ENCODE measurements at regions not wholly inside any gene's neighbourhood (a gene's known extent, or its start where the extent isn't known, plus 50 kb on each side); places are given as distances from the start of the nearest gene placed in this dataset.

DNA sequence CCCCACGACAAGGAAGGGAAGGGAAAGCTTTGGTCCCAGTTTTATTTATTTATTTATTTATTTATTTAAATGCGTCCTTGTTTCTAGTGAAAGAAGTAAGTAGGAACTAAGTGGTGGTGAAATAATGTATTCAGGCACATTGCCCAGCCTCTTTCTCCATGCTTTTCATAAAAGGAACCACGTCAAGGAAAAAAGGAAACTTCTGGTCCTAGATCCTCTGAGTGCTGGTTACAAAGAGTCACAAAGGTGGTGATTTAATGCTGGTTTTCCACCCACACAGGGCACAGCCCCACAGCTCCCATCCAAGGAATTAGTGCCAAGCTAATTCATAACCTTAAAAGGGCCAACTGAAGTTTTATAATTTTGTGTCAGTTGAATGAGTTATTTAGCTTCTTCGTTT, 206.6 kb upstream of the GYPA start:
- H3K36me3 Mint-ChIP-seq (ENCODE audit: insufficient read depth in 1 of 3, low read depth in 3 of 3), result no peaks in the 10 kb centered on the region
- Histone ChIP-seq H3K4me1 (ENCODE audit: insufficient read depth, low read length) (no peaks in the 10 kb centered on the region; the same call in 1 of the 2 replicates), H3K56ac (ENCODE audit: insufficient read length, low read depth, low read length) (no peak overlapping the region), H2BK5ac (ENCODE audit: insufficient read length, low read length) (no peak overlapping the region), H3K23ac (ENCODE audit: insufficient read length, low read depth, low read length) (no peak overlapping the region), H4K8ac (replicated peaks; ENCODE audit: insufficient read length, low read depth, low read length) (no peak overlapping the region), H4K91ac (ENCODE audit: insufficient read length, low read depth, low read length) (no peak overlapping the region), H2BK15ac (ENCODE audit: low read depth, low read length) (no peak overlapping the region), H3K23me2 (ENCODE audit: insufficient read length, low read depth, low read length, poor library complexity, severe bottlenecking) (no peaks in the 10 kb centered on the region), H3K9ac (ENCODE audit: extremely low read depth, insufficient read length, low read length) (no peak overlapping the region), H4K5ac (ENCODE audit: insufficient read length, low read depth, low read length) (no peak overlapping the region), H3K9me3 (ENCODE audit: control insufficient read depth, low read depth, low read length) (no peaks in the 10 kb centered on the region), H2AK5ac (ENCODE audit: insufficient read length, low read length) (no peak overlapping the region), H3K27me3 (ENCODE audit: insufficient read depth, low read length) (no peaks in the 10 kb centered on the region), H3K79me1 (ENCODE audit: insufficient read depth, low read depth, low read length, poor library complexity, severe bottlenecking) (no peaks in the 10 kb centered on the region), H3K4ac (ENCODE audit: low read depth, low read length) (no peak overlapping the region), H2BK12ac (ENCODE audit: insufficient read length, low read depth, low read length) (no peak overlapping the region), H2AFZ (ENCODE audit: low read length) (no peak overlapping the region), H3K18ac (ENCODE audit: insufficient read length, low read depth, low read length) (no peak overlapping the region), H3K14ac (ENCODE audit: insufficient read depth, low read length) (no peak overlapping the region), H2BK20ac (ENCODE audit: low read depth, low read length, poor library complexity, severe bottlenecking) (no peak overlapping the region), H2BK120ac (ENCODE audit: low read depth, low read length, poor library complexity, severe bottlenecking) (no peak overlapping the region), H3T11ph (ENCODE audit: low read length) (no peak overlapping the region), H3K79me2 (ENCODE audit: insufficient read depth, low read length) (no peaks in the 10 kb centered on the region), H3K27ac (ENCODE audit: insufficient read length, low read depth, low read length) (no peak overlapping the region), H3K4me2 (ENCODE audit: insufficient read depth, insufficient read length, low read length) (no peak overlapping the region), H4K20me1 (ENCODE audit: control insufficient read depth, insufficient read depth, insufficient read length) (no peaks in the 10 kb centered on the region)
- H3K4me3 Mint-ChIP-seq, result no peak overlapping the region
- no peaks in the 10 kb centered on the region for H3K9me3 Mint-ChIP-seq
- no peaks in the 10 kb centered on the region for H3K27me3 Mint-ChIP-seq (ENCODE audit: low read depth)
- DNase-seq, result no peak
- peaks cover 6 to 9% of the 10 kb centered on the region in 2 experiments for H3K4me1 Mint-ChIP-seq
- H3K27ac Mint-ChIP-seq, result no peak overlapping the region; a peak in 1 of 7 replicates
- TF ChIP-seq CTCF (conservative IDR thresholded peaks at IDR 0.05), result no peak
- WGBS (ENCODE audit: extremely low coverage, insufficient read length, low lambda C conversion rate), result no CpG with 5 or more reads among the region's 4 CpGs
